Epithelial cell of proximal tubule (primary cell): ENCODE measurements at regions not wholly inside any gene's neighbourhood (a gene's known extent, or its start where the extent isn't known, plus 50 kb on each side); places are given as distances from the start of the nearest gene placed in this dataset.

Experiments used
- DNase-seq: peaks from one replicate; pipeline ENCODE4 v3.0.0-alpha.2; 2011; ENCODE audit warnings: low read depth
- H3K4me3 ChIP-seq: 2 replicates; pipeline ENCODE4 v1.5.1; 2011; ENCODE audit warnings: low read depth, mild to moderate bottlenecking, low read length
- TF ChIP-seq, protein P1 (sequence below): conservative IDR thresholded peaks from 2 replicates; pipeline ENCODE4 v1.5.1; 2012; ENCODE audit warnings: low read depth, mild to moderate bottlenecking, low read length

DNA sequence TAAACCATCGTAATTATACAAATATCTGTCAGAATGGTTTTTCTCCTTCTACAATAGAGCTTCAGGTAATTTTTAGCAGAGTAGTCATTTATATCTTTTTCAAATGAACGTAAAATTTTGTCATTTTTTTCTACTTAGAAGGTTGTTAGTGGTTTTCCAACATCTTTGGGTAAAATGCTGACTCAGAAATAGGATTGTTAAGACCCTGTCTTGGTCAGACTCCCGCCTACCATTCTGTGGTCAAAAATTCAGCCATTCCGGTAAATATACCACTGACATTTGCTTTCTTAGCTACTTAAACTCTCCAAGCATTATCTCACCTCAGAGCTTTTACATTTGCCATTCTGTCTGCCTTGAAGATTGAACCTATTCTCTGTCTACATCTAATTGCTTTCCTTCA is 154.1 kb upstream of the CDH19 start:
- H3K4me3 ChIP-seq, result no peak overlapping the region
- DNase-seq, result no peak
- TF ChIP-seq, protein P1, sequence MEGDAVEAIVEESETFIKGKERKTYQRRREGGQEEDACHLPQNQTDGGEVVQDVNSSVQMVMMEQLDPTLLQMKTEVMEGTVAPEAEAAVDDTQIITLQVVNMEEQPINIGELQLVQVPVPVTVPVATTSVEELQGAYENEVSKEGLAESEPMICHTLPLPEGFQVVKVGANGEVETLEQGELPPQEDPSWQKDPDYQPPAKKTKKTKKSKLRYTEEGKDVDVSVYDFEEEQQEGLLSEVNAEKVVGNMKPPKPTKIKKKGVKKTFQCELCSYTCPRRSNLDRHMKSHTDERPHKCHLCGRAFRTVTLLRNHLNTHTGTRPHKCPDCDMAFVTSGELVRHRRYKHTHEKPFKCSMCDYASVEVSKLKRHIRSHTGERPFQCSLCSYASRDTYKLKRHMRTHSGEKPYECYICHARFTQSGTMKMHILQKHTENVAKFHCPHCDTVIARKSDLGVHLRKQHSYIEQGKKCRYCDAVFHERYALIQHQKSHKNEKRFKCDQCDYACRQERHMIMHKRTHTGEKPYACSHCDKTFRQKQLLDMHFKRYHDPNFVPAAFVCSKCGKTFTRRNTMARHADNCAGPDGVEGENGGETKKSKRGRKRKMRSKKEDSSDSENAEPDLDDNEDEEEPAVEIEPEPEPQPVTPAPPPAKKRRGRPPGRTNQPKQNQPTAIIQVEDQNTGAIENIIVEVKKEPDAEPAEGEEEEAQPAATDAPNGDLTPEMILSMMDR, result no peak

DNA sequence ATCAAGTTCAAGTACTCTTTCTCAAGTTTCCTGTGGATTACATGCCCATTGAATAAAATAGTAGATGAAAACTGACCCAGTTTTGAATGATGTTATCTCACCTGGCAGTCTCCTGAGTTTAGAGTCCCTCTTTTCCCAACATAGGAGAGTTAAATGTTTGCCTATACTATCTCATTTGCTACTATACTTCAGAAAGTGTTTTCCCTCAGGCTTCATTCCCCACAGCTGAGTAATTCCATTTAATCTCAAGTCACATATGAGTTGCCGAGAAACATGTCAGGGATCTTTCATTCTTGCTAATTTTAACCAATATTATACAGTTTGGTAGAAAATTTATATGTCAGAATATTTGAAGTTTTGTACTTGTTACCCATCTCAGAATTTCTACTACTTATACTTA is 150.4 kb upstream of the CDH19 start:
- no peak for DNase-seq
- H3K4me3 ChIP-seq, result no peak overlapping the region
- TF ChIP-seq, protein P1, result no peak

DNA sequence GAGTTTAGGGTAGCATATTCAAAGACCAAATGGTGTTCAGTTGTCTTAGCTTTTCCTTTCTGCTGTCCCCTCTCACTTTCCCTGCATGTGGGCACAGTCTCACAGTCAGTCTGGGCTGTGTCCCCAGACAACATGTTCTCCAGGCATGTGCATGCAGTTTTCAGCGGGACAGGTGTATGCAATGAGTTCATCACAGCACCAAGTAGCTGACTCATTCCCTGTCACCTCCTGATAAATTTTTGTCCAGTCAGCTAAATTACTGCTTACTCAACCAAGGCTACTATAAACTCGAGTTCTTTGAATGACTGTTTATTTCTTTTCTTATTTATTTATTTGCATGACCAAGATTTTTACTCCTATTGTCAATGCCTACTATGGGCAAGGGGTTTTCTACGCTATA is 148.8 kb upstream of the CDH19 start:
- no peak for DNase-seq
- TF ChIP-seq, protein P1, result no peak
- no peak overlapping the region for H3K4me3 ChIP-seq

DNA sequence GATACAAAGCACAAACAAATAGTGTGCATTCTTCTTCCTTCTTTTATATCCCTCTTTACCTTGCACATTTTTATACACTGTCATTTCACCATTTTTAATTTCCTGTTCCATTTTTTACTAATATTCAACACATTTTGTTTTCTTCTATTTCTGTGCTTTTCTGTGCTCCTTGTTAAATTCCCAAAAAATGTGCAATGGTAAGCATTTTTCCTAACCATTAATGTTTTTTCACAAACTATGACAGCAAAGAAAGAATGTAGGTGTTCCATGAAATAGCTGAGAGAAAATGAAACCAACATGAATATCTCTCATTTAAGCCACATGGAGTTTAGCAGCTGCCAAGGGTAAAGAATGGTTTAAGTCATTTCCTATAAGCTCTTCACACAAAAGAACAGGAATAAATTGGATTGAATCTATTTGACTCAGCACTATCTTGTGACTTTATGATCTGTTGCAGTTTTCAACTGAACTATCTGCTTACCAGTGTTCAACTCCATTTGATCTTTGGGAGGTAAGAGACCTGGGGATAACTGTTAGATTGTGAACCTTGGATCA is 145.7 kb upstream of the CDH19 start:
- no peak for DNase-seq

DNA sequence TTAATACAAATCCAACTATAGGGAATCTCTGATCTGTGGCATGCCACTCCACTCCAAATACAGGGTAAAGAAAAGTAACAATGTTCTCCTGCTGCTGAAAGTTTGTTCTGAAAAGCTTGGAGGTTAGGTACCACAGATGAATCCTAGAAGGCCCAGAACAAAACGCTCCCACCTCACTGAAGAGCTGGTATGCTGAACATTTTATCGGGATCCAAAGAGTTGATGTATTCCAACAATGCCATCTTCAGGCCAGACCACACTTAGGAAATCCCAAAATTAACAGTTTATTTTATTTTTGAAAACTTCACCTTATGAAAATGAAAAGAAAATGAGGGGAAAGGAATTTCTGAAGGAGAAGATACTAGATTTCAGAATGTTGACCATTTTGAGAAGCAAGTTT is 145.1 kb upstream of the CDH19 start:
- DNase-seq, result no peak
- H3K4me3 ChIP-seq, result no peak overlapping the region
- TF ChIP-seq, protein P1, result peak; percentile 12

More for the DNA sequence above, 145.7 kb upstream of the CDH19 start:
- TF ChIP-seq, protein P1, result no peak
- H3K4me3 ChIP-seq, result no peak overlapping the region

DNA sequence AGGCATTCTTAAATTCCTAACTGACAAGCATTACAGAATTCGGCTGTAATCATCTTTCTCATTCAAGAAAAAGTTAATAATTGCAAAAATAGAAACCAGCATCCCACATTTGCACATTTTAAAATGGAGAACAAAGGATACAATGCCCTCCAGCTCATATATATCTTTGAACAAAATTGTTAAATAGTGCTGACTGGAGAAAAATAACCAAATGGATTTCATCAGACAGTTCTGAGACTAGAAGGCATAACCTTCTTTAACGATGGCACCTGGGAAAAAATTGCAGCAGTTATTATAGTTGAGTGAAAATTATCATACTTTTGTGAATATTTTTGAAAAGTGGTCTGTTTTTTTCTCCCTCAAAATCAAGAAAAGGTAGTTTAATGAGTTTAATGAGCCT is 138.9 kb upstream of the CDH19 start:
- DNase-seq, result no peak
- no peak overlapping the region for H3K4me3 ChIP-seq
- TF ChIP-seq, protein P1, result no peak

DNA sequence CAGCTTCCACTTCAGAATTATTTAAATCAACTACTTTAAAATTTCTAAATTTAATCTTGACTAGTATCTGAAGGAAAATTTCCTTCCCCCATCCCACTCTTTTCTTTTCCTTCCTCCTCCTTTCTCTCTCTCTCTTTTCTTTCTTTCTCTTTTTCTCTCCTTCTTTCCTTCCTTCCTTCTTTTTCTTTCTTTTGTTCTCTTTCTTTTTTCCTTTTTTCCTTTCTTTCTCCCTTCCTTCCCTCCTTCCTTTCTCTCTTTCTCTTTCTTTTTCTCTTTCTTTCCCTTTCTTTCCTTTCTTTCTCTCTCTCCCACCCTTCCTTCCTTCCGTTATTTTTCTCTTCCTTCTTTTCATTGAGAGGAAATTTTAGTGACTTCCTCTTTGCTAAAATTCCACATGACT is 132.0 kb upstream of the CDH19 start:
- no peak overlapping the region for H3K4me3 ChIP-seq
- TF ChIP-seq, protein P1, result no peak
- no peak for DNase-seq
